Stimulated activated CD4-positive, alpha-beta T cell treated with anti-CD3 and anti-CD28 coated beads, Interleukin-15, amount 100 ng/mL, for 48 hours (primary cell): ENCODE measurements at regions not wholly inside any gene's neighbourhood (a gene's known extent, or its start where the extent isn't known, plus 50 kb on each side); places are given as distances from the start of the nearest gene placed in this dataset.
"Not testable (repeated sequence)": the region's sequence is repeated elsewhere in the genome, so short reads cannot be mapped to it uniquely, and the experiment has no call there.

Experiments used
- DNase-seq, 2 donors: peaks; one replicate each; pipeline ENCODE4 v3.0.0-alpha.2; 2020; ENCODE audit warnings: low read depth in 2 of 2

DNA sequence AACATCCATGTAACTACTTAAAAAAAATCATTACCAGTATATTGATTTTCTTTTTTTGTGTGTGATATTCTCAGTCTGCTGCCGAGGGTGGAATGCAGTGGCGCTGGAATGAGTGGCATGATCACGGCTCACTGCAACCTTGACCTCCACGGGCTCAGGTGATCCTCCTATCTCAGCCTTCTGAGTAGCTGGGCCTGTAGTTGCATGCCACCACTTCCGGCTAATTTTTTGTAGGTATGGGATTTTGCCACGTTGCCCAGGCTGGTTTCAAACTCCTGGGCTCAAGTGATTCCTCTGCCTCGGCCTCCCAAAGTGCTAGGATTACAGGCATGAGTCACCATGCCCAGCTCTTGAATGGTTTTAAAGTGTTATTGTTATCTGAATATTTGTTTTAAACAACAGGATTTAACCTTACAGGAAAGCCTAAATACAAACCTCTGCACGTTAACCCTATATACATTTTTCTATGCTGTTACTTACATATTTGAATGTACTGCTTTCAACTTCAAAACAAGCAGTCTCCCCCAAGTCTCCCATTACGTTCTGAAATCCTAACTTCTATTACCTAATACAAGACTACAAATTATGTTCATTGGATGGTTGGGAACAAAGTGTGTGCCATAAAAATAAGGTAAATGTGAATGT is 61.7 kb downstream of the KPNA2 start:
- DNase-seq = no peak

DNA sequence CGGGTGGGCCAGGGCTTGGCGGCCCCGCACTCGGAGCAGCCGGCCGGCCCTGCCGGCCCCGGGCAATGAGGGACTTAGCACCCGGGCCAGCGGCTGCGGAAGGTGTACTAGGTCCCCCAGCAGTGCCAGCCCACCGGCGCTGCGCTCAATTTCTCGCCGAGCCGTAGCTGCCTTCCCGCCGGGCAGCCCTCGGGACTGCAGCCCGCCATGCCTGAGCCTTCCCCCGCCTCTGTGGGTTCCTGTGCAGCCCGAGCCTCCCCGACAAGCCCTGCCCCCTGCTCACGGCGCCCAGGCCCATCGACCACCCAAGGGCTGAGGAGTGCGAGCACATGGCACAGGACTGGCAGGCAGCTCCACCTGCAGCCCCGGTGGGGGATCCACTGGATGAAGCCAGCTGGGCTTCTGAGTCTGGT is 63.8 kb downstream of the KPNA2 start:
- DNase-seq = not testable (repeated sequence)

DNA sequence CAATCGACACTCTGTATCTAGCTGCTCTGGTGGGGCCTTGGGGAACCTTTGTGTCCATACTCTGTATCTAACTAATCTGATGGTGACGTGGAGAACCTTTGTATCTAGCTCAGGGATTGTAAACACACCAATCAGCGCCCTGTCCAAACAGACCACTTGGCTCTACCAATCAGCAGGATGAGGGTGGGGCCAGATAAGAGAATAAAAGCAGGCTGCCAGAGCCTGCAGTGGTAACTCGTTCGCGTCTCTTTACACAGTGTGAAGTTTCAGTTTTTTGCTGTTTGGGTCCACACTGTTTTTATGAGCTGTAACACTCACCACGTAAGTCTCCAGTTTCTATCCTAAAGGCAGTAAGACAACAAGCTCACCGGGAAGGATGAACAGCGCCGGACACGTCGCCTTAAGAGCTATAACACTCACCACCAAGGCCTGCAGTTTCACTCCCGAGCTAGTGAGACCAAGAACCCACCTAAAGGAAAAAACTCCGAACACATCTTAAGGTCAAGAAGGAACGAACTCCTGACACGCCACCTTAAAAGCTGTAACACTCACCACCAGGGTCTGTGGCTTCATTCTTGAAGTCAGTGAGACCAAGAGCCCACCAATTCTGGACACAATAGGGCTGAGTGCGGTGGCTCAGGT is 64.6 kb downstream of the KPNA2 start:
- no peak for DNase-seq

DNA sequence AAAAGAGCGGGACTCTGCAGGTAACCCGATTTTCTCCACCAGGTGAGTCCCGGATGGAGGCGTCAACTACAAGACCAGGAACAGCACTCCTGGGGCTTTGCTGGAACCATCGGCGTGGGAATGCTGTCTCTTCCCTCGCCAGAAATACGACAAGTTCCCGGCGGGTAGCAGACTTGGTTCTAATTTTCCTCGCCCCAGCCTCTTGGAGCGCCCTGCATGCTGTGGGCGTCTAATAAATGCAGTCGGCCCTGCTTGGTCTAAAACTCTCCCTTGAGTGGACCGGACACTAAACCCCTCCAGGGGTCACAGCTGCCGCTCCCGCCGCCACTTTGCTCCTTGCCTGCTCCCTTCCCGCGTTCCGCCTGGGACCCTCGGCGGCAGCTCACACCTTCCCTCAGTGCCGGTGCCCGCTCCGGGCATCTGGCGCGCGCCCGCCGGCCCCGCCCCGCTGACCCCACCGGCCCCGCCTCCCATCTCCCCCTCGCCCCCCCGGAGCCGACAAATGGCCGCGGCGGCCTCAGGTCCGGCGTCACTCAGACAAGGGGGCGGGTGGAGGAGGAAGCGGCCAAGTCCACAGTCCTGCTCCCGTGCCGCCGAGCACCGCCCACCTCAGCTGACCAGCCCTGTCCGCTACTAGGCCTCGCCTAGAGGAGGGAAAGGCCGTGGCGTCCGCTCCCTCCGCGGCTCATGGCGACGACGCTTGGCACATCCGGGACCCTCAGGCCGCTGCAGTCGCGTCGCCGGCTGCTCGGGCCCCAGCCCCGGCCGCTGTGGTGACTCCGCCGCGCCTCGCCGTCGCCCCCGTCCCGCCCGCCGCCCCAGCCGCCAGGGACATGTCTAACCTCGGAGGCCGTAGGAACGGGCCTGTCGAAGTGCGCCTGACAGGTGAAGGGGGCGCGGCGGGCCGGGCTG is 65.8 kb downstream of the KPNA2 start:
- DNase-seq = peak; percentile 38 to 52

DNA sequence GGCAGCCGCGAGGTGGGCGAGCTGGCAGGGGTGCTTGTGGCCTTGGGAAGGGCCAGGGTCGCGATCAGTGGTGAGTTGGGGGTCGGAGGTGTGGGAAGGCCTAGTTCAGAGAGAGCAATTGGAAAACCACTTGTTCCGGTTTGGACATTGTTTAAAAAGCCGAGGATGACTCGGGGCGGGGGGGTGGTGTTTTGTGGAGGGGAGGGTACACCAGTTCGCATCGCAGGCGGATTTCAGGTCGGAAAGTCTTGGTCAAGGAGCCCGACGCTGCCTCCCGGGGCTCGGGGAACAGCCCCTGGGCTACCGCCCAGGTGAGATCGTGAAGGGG is 66.4 kb downstream of the KPNA2 start:
- no peak for DNase-seq

DNA sequence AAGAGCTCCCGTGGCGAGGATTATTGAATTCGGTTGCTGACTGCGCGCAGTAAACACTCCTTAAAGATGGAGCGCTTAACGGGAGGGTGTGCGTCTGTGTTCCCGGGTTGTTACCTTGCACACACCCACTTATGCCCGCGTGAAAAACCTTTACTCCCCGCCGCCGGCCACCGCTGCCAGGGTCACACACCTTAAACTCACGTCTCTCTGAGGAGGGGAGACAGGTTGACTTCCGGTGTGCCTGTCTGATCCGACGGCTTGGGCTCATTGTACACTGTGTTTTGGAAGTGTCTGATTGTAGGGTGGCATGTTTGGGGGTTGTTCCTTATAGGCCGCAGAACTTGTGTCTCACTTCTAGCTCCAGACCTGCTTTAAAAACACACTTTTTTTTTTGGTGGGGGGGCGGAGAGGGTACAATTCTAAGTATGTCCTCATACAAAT is 66.8 kb downstream of the KPNA2 start:
- DNase-seq = no peak

DNA sequence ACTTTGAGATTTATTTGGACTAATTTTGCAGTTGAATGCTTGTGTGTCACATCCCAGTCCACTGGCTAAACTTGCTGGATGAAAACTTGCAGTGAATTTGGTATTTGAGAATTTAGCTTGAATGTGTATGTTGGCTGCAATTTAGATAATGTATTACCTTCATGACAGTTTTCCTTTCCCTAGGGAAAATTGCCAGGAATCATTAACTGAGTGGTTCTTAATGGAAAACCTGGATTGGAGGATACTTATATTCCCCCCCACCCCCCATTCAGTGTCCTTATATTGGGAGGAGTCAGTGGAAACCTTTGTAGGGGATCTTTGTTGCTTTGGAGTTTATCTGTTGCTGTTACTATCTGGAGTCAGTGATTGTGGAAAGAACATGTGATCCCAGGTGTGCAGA is 67.6 kb downstream of the KPNA2 start:
- no peak for DNase-seq

DNA sequence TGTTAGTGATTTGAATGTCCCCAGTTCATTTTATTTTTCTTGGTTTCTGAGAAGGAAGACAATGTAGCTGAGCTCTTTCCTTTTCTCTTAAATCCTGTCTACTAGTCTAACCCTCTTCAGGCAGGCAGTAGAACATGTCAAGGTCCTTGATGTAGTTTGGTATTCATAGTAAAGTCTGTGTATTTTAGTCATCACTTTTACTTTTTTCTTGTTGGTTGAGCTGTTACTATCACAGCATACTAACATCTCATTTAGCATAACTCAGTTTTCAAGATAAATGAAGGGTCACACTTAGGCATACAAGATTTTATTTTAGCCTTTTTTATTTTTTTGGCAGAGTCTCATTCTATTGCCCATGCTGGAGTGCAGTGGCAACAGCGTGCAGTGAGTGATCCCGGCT is 70.5 kb downstream of the KPNA2 start:
- no peak for DNase-seq

DNA sequence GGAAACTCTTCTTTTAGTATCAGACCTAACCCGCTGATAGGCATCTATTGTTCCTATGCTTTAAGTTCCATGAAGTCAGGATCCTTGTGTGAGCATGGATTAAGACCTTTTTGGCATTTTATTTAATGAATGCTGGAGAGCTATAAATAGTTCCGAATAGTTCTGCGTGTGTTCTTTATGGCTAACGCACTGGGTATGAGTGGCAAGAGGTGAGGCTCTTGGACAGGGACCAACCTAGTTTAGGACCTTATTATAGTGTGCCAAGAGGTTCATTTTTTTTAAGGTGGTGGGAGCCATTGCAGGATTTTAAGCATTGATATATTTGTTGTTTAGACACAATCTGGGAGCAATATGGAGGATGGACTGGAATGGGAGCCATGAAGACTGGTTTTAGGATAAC is 71.8 kb downstream of the KPNA2 start:
- no peak for DNase-seq

DNA sequence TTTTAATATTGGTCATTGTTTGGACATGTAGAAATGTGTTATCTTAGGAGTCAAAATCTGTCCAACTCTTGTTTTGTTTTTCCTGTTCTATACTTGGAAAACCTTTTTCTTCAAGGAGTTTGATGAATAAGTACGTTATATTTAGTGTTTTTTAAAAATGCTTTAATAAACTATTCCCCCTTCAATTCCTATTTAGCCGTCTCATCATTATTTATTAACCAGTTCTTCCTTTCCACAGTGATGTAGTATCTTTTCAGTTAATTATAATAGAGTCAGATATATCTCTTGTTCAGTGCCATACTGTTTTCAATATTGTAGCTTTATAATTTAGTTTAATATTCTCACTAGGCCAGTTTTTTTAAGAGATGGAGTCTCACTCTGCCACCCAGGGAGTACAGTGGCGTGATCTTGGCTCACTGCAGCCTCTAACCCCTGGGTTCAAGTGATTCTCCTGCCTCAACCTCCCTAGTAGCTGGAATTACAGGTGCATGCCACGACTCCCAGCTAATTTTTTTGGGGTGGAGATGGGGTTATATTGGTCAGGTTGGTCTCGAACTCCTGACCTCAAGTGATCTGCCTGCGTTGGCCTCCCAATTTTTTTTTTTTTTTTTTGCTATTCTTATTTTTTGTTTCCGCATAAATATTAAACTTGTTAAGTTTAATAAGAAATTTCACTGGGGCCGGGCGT is 72.9 kb downstream of the KPNA2 start:
- DNase-seq = no peak

DNA sequence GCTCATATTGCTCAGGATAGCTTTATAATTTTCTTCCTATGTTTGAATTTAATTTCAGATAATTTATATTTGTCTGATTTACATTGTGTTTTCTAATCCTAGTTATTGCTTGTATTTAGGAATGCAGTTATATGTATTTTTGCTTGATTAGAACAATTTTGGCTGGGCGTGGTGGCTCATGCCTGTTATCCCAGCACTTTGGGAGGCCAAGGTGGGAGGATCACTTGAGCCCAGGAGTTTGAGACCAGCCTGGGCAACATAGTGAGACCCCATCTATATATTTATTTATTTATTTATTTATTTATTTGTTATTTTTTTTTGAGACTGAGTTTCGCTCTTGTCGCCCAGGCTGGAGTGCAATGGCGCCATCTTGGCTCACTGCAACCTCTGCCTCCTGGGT is 73.9 kb downstream of the KPNA2 start:
- DNase-seq = not testable (repeated sequence)

DNA sequence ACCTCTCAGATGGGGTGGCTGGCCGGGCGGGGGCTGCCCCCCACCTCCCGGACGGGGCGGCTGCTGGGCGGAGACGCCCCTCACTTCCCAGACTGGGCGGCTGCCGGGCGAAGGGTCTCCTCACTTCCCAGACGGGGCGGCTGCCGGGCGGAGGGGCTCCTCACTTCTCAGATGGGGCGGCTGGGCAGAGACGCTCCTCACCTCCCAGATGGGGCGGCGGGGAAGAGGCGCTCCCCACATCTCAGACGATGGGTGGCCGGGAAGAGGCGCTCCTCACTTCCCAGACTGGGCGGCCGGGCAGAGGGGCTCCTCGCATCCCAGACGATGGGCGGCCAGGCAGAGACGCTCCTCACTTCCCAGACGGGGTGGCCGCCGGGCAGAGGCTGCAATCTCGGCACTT is 80.7 kb downstream of the KPNA2 start:
- DNase-seq = not testable (repeated sequence)

DNA sequence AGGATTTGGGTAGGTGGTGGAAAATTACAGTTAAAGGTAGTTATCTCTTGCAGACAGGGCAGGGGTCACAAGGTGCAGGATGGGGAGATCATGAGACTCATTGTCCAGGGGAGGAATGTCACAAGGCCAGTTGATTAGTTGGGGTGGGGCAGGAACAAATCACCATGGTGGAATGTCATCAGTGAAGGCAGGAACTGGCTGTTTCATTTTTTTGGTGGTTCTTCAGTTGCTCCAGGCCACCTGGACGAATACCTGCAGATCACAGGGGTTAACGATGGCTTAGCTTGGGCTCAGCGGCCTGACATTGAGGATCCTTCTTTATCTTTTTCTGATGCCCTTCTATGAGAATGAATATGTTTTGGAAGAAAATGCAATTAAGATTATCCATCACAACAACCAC is 87.1 kb downstream of the KPNA2 start:
- DNase-seq = no peak

DNA sequence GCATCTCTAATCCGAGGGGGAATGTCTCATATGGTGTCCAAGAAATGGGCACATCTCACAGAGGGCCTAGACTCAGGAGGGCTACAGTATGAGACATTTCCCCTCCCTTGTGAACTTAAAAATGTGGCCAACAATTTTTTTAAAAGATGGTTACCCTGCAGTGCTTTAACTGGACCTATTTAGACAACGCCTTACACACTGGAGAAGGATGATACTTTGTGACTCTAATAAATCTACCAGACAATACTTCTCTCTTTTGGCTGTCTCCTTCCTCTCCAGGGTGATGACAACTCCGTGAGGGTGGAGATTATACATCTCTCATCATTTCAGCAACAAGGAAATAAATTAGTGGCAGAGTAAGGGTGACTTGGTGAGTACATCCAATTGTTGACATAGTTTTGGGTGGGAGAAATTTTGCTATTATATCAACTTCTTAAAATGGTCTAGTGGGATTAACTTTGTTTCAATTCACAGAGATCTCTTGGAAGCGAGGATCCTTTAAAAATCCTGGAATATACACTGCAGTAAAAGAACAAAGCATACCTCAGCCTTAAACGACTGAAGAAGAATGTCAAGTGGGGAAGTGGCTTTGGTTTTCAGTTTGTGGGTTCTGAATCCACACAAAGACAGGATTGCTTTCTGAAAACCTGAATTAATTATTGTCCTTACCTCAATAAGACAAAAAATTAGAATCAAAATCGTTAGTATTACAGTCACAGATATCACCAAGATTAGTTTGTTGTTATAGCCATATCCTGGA is 89.8 kb downstream of the KPNA2 start:
- DNase-seq = no peak

DNA sequence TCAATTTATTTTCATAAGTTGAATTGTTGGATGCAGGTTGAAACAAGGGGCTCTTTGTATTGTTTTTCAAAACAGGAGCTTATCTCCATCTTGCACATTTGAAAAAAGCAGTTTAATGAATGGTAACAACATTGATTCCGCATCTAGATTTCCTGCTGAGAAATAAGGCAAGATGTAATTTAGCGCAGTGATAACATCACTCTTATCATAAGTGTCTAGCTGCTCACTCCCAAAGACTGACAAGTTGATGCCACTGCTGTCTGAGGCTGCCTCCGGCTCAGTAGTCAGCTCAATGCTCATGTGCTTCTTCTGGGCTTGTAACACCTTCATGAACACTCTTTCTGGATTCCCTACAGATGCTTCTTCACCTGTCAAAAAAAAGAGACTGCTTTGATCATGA is 92.4 kb downstream of the KPNA2 start:
- no peak for DNase-seq

DNA sequence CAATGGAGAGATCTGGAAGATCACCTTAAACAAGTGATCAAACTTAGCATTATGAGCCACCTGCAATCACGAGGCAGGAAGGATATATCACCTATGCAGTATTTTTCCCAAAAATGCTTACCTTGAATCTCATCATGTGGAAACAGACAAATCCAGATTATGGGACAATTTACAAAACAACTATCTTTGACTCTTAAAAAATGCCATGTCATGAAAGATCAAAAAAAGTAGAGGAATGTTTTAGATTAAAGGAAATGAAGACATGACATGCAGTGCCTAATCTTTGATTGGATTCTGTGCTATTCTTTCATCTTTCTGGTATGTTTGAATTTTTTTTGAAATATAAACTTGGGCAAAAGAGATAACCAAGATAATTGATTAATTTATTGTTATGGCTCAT is 95.9 kb downstream of the KPNA2 start:
- DNase-seq = no peak

DNA sequence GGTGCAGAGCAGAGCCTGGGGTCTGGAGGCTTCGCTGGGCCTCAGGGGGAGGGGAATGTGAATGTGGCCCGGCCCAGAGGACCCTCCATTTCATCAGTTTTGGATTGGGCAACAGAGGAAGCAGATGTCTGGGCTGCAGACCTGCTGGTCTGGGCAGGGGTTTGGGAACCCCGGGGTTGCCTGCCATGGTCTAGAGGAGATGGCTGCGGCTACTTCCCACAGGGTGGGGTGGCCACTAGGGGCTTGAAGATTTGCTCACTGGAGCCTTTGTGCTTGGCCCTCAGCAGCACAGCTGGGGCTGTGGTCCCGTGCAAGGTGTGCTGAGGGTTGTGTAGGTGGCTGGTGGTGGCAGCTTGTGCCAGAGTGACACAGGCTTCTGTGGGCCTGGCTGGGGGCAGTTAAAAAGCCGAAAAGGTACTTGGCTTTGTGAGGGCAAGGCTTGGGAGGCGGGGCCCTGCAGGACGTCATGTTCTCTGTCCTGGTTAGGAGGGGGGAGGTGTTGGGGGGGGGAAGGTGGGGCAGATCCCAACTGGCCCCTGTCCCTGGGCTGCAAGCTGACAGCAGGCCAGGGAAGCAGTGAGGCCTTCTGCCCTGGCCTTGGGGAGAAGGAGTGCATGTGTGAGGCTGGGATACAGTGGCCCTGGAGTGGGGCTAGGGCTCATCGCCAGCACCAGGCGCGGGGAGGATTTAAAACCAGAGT is 98.0 kb downstream of the KPNA2 start:
- no peak for DNase-seq

DNA sequence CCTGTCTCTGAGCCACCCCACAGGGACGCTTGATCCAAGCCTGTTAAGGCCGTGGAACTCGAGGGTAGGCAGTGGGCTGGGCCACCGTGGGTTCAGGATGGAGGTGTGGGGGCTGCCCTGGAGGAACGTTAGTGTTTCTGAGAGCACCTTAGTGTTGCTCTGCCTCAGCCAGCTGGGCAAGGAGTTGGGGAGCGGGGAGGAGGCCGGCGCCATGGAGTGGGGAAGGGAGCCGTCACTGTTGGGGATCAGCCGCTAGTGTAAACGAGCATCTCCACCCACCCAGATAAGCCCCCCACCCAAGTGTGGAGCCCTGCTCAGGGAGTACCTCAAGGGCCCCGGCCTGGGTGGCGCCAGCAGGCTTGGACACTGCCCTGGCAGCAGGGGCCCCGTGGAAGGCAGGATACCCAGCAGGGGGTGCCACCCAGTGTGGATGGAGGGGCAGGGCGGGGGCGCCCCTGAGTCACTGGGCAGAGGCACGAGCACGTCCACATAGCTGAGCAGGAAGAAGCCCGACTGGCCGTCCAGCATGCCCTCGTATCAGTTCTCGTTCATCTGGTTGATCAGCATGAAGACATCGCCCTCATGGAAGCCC is 98.6 kb downstream of the KPNA2 start:
- no peak for DNase-seq

DNA sequence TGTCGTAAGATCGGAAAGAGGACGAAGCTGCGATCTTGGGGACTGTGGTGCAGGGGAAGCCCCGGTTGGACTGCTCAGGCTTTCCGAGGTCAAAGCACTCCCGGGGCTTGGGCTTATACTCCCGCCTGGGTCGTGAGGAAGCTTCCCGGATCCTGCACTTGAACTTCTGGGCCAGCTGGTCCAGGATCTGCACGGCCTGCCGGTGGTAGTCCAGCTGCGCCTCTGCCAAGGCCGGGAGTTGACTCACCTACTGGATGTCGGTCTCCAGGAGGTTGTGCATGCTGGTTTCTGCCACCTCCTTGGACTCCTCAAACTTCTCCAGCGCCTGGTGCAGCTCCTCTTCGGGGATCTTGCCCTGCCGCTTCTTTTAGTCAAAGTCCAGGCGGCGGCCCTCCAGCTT is 99.2 kb downstream of the KPNA2 start:
- DNase-seq = no peak

DNA sequence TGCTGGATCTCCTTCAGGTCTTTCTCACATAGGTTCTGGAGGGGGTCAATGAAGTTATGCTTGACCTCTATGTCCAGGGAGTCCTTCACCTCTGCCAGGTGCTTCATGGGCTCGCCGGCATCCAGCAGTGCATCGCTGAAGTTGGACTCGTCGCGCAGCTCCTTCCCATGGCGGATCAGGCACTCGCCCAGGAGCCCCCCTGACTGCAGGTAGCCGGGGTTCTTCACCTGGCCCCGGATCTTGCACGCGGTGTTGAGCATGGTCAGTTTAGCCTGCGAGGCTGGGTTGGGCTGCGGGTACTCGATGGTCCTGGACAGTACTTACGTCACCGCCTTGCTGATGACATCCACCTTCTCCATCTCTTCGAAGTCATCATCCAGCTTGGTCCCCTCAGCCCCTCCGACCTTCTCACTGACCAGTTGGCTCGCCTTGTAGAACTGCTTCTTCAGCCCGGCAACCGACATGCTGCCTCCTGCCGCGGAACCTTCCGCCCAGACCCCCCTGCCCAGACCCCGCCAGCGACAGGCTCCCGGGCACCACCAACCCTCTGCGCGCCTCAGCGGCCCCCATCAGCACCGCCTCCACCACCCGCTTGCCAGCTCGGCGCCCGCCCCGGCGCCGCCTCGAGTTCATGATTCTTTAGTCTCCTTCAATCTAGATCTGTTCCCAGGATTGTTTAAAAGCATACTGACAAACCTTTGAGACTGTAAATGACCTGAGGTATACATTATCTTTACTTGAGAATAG is 99.8 kb downstream of the KPNA2 start:
- DNase-seq = no peak
